Epidermal melanocyte (primary cell): ENCODE measurements at regions not wholly inside any gene's neighbourhood (a gene's known extent, or its start where the extent isn't known, plus 50 kb on each side); places are given as distances from the start of the nearest gene placed in this dataset.
"Not testable (repeated sequence)": the region's sequence is repeated elsewhere in the genome, so short reads cannot be mapped to it uniquely, and the experiment has no call there.

ENCODE experiments used
- DNase-seq: peaks from one replicate; pipeline ENCODE4 v3.0.0; 2011; ENCODE audit warnings: low spot score; ENCODE audit not compliant: insufficient read length

DNA sequence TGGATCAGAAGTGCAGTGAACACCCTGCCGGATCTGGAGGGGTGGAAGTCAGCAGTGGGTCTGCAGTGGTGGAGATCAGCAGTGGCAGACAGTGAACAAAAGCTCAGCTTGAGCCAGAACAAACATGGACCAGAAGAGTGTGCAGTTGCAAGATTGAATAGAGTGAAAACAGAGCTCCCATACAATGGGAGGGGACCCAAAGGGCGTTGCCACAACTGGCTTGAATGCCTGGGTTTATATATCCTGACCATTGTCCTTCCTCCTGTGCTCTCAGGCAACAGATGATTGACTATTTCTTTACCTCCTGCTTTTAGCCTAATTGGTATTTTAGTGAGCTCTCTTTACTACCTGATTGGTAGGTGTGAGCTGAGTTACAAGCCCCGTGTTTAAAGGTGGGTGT, 522.1 kb downstream of the TMEM135 start:
- not testable (repeated sequence) for DNase-seq

DNA sequence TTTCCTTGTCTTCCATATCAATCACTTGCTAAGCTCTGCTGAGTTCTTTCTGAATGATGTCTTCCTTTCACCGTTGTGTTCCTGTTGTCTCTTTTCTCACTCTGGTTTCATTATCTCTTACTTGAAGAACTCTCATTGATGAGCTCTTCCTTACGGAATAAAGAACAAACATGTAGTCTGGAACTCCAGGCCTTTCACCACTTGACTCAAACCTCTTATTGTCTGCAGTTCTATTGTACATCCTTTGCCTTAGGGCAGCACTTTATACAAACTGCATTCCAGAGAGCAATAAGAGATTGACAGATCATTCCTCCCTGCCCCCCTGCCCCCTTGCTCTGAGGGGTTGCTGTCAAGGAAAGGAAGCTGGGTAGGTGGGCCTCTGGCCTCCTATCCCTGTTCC, 517.4 kb downstream of the TMEM135 start:
- no peak for DNase-seq

DNA sequence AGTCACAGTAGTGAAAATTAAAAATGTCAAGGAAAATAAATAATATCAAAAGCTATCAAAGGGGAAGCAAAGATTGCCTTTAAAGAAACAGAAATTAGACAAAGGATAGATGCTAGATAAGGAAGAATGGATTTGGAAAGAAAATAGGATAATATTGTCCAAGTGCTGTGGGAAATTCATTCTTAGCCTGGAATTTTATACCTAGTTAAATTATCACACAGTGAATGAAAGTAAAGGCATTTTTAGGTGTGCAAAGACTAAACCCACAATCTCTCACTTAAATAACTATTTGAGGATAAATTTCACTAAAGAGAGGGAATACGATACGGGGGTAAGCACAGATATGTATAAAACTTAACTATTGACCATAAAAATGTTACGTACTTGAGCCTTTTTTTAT, 511.1 kb downstream of the TMEM135 start:
- DNase-seq = no peak

DNA sequence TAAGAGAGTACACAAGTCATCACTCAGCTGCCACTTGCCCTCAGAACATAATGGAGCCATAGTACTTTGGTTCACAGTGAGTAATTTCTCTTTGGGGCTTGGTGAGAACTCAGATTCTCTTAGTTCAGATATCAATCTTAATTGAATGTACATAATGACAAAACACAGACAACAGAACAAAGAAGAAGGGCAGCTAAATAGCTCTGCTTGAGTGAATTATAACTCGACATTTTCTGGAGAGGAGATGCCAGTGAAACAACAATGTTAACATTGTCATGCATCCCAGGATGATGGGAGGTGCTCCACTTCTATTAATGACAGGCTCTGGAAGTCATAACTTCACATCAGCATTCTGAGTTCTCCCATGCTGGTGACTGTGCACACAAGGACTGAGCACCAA, 508.1 kb downstream of the TMEM135 start:
- DNase-seq = no peak

DNA sequence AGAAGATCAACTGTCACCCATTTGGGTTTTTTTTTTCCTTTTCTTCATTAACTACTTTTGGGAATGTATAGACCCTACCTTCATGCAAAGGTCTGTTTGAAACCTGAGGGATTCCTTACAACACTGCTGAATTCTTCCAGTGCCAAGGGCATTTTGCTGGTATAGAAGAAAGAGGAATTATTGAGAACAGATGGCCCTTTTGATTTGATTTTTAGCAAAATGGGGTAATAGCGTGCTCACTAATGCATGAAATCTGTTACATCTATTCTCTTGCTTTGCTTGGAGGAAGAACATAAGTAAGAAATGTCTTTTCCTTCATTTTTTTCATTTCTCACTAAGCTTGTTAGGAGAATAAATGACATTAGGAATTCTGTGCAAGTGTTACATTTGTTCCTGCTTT, 501.9 kb downstream of the TMEM135 start:
- DNase-seq = no peak

DNA sequence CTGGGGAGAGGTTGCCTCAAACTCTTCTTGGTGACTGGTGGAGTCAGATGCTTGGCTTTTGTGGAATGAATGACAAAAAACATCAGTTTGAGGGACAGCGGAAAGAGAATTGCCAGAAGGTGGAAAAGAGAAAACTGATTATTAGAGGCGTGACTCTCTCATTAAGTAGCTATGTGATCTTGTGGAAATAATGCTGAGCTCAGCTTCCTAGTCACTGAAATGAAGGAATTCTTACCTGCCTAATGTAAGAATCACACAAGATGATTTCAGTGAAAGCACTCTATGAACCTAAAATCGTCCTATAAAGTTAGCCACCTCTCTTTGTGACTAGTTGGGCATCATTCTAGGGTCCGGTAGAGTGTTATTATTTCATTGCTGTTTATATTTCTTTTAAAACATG, 498.8 kb downstream of the TMEM135 start:
- no peak for DNase-seq

DNA sequence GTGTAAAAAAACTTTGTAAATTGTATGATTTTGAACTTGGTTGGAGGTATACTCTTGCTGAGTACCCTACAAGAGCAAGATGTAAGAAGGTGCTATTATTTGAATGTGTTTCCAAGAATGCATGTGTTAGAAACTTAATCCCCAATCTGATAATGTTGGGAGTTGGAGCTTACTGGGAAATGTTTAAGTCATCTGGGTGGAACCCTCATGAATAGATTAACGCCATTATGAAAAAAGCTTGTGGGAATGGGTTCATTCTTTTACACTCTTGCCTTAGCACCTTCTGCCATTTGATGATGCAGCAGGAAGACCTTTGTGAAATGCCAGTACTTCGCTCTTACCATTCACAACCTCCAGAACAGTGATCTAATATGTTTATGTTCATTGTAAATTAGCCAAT, 498.3 kb downstream of the TMEM135 start:
- DNase-seq = no peak

DNA sequence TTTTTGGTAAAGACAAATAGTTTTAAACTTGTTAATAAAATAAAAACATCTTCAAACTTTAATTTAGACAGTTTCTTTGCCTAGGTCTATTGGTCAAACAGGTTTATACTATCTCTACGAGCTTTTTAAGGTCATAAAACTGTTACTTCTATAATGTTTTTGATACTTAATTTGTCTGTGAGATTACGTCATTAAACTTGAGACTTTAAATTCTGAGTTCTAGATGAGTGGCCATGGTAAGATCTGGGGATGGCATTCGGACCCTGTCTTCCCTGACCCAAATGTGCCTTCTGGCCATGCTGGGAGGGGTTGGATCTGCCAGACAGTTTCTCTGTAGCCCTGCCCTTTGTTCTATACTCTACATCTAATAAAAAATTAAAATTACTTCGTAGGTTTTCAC, 497.8 kb downstream of the TMEM135 start:
- no peak for DNase-seq

DNA sequence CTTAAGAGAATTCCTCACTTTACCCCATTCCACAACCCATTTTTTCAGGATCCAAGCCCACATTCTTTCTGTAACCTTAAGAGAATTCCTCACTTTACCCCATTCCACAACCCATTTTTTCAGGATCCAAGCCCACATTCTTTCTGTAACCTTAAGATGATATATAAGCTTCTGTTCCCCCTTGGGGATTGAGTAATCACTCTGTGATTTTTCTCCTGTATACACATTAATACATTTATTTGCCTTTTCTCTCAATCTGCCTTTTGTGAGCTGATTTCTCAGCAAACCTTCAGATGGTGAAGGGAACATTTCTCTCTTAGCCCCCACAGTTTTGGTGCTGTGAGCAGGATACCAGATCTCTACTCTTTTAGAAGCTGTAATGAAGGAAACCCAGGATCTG, 494.1 kb downstream of the TMEM135 start:
- DNase-seq = not testable (repeated sequence)

DNA sequence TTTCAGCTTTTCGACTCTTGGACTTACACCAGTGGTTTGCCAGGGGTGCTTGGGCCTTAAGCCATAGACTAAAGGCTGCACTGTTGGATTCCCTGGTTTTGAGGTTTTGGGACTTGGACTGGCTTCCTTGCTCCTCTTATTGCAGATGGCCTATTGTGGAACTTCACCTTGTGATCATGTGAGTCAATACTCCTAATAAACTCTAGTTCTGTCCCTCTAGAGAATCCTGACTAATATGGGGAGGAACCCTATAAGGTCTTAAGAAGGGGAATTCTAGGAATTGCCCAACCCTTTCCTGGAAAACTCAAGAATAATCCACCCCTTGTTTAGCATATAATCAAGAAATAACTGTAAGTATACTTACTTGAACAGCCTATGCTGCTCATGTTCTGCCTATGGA, 491.8 kb downstream of the TMEM135 start:
- no peak for DNase-seq

DNA sequence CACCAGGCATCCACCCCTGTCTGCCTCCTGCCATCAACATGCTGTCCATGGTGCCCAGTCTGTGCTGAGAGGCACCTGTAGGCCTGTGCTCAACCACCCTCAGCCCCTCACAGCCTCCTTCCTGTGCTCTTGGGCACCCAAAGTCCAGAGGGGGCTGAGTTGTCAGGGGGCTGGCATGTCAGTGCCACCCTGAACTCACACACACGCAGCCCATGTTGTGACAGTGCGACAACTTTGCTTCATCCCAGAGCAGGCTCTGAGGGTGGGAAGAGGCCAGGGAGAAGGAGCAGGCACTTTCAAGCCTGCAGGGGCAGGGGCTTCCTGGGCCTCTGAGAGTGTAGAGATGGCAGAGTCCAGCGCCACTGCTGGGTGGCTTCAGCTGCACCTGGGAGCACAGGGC, 491.0 kb downstream of the TMEM135 start:
- no peak for DNase-seq

DNA sequence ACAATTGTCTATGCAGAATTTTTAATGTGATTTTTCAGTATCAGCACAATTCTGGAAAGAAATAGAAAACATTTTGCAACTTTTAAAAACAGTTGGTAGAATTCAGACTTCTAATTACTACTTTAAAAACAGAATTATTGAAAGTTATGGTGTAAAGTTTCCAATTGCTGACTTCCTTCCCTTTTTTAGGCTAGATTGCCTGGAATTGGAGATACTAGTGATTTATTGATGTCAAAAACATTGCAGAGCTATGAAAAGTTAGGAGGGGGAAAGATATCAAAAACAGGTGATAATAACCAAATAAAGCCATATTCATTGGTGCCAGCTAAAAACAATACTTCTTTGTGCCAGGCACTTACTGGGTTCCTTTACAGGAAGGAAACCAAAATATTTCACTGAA, 485.5 kb downstream of the TMEM135 start:
- DNase-seq = no peak

DNA sequence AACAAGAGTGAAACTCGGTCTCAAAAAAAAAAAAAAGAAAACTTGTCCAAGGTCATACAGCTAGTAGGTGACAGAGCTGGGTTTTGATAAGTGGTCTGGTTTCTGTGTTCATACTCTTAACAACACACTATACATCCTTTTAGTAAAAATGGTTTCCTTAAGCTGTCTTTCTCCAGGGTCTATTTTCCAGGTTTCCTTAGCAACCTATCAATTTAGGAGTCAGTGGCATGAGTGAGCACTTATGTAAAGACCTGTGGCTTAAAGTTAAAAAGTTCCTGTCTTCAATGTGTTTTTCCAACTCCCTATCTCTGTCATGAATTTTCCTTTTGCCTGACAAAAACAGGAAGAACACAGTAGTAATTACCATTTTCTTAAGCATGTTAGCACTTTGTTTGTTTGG, 480.5 kb downstream of the TMEM135 start:
- DNase-seq = no peak

DNA sequence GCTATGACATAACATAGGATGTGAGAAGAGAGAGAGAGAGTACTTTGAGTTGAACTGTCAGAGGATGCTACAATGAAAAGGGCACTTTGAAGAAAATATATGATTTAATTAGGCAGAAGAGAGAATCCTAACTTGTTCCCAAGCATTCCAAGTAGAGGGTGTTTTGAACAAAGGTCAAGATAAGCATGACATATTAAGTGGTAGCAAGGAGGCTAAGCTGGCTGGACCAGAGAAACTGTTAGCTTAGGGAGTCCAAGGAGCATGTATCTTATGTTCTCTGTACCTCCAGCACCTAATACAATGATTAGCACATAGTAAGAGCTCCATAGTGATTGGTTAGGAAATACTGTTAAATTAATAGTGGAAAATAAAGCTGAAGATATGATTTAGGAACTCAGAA, 479.6 kb downstream of the TMEM135 start:
- no peak for DNase-seq

DNA sequence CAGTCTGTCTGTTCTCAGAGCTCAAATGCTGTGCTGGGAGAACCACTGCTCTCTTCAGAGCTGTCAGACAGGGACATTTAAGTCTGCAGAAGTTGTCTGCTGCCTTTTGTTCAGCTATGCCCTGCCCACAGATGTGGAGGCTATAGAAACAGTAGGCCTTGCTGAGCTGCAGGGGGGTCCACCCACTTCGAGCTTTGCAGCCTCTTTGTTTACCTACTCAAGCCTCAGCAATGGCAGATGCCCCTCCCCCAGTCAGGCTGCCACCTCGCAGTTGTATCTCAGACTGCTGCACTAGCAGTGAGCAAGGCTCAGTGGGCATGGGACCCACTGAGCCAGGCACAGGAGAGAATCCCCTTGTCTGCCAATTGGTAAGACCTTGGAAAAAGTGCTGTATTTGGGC, 470.0 kb downstream of the TMEM135 start:
- not testable (repeated sequence) for DNase-seq

DNA sequence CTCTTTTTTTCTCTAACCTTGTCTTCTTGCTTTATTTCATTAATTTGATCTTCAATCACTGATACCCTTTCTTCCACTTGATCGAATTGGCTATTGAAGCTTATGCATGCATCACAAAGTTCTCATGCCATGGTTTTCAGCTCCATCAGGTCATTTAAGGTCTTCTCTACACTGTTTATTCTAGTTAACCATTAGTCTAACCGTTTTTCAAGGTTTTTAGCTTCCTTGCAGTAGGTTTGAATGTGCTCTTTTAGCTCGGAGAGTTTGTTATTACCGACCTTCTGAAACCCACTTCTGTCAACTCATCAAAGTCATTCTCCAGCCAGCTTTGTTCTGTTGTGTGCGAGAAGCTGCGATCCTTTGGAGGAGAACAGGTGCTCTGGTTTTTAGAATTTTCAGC, 469.2 kb downstream of the TMEM135 start:
- not testable (repeated sequence) for DNase-seq

DNA sequence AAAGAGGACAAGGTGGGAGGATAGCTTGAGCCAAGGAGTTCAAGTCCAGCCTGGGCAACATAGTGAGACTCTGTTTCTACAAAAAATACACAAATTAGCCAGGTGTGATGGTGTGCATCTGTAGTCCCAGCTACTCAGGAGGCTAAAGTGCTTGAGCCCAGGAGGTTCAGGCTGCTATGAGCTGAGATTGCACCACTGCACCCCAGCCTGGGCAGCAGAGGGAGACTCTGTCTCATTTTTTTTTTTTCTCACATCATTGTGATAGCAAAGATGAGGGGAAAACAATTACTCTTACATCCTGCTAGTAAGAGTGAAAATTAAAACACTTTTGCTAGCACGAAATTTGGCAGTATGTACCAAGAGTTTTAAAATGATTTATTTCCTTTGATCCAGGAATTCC, 463.7 kb downstream of the TMEM135 start:
- DNase-seq = no peak

DNA sequence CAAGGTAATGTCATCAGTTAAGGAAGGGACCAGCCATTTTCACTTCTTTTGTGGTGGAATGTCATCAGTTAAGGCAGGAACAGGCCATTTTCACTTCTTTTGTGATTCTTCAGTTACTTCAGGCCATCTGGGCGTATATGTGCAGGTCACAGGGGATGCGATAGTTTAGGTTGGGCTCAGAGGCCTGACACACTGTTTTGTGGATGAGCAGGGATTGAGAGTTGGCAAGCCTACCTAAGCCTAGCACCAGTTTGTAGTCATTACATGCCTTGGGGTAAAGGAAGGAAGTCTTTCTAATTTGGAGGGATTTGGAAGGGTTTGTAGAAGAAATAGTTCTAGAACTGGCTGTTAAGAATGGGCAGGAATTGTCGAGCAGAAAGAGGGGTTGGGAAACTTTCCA, 457.2 kb downstream of the TMEM135 start:
- not testable (repeated sequence) for DNase-seq

DNA sequence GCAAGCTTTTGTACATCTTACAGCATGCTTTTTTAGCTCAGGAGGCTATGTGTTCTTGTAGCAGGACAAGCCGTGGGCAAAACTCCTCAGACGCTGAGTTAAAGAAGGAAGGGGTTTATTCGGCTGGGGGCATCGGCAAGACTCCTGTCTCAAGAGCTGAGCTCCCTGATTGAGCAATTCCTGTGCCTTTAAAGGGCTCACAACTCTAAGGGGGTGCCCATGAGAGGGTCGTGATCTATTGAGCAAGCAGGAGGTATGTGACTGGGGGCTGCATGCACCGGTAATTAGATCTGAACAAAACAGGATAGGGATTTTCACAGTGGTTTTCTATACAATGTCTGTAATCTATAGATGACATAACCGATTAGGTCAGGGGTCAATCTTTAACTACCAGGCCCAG, 456.3 kb downstream of the TMEM135 start:
- DNase-seq = not testable (repeated sequence)

DNA sequence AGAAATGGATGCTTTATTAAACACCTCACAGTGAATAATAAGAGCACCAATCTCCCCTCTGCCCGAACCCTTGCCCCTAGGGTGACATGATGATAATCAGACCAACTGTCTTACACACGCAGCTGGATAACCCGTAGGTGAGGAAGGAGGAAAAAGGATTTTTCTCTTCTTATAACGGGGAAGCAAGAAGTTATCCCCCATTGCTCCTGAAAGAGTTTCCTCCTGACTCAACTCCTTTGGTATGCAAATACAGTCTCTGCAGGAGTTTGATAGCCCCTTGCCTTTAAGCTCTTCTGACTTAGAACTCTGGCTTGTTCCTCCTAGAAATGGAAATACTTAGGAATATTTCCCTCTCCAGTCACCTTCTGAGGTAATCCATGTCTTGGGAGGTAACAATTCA, 455.8 kb downstream of the TMEM135 start:
- no peak for DNase-seq

DNA sequence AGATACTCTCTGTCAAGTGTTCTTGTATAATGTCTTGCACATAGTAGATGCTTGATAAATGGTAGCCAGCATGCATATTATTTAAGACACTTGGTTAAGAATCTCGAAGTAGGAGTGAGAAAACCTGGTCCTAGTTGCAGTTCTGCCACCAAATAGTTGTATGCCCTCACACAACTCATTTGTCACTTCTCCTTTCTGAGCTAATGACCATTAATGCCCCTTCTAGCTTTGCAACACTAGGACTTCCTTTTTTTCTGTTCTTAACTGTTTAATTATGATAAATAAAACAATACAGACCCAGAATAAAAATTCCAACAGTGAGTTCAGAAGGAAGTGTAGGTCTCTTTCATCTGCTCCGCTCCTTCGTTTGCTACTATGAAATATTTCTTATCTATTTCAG, 453.6 kb downstream of the TMEM135 start:
- no peak for DNase-seq

DNA sequence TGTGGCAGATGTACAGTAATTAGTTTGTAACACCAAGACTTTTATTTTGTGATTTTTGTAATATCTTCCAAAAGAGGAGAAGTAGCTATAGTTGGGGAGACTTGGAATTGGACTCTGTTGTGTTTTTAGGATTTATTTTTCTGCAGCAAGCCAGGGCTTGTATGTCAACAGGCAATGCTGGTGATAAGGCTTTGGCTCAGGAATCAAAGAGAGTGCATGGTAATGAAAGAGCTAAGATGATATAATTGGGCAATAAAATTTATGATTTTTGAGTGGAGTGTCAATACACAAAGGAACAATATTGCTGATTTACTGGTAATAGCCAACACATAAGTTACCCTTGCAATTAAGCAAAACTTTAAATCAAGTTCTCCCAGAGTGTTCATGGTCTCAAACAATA, 452.9 kb downstream of the TMEM135 start:
- no peak for DNase-seq

DNA sequence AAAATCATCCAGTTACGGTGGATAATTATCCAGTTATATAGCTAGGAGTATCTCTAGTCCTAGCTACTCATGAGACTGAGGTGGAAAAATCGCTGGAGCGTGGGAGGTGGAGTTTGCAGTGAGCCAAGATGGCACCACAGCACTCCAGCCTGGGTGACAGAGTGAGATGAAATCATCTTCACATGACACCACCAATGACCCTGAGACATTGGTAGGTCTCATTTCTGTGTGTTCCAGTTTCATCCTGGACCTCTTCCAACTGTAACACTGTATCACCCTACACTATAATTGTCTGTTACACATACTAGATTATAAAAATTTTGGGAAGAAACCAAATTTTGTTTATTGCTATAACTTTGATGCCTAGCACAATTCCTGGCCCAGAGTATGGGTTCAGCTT, 446.8 kb downstream of the TMEM135 start:
- no peak for DNase-seq

DNA sequence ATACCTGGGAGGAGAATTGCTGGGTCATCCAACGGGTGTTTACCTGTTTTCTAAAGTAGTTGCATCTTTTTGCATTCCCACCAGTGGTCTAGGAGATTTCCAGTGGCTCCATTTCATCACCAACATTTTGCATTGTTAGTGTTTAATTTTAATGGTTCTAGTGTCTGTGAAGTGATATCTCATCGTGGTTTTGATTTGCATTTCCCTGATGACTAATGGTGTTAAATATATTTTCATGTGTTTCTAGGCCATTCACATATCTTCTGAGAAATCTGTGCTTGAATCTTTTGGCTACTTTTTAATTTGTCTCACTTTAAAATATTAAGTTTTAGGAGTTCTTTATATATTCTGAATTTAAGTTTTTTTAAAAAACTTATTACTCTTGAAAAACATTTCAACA, 439.6 kb downstream of the TMEM135 start:
- DNase-seq = no peak

DNA sequence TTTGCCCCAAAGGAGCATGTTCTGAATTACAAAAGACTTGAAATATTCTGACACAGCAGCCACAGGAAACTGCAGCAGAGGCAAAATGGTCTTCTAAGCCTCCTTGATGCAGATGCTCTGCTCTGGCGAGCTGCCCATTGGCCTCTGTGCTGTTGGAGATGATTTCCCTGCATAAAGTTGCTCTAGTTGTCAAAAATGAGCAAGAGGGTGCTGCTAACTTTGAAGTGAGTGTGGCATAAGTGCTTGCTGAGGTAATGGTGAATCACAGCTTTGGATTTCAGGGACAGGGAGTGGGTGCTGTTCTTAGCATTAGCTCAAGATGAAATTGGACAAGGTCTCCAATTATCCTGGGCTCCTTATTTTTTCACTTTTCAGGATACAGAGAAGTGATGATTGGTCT, 435.4 kb downstream of the TMEM135 start:
- no peak for DNase-seq
